Hematopoietic multipotent progenitor cell (in vitro differentiated cells): ENCODE measurements at regions not wholly inside any gene's neighbourhood (a gene's known extent, or its start where the extent isn't known, plus 50 kb on each side); places are given as distances from the start of the nearest gene placed in this dataset.

Source experiments
- DNase-seq, 3 donors: peaks; one replicate each; pipeline ENCODE4 v3.0.0-alpha.2; 2011 to 2015; ENCODE audit warnings: low read depth in 2 of 3, low spot score in 2 of 3

DNA sequence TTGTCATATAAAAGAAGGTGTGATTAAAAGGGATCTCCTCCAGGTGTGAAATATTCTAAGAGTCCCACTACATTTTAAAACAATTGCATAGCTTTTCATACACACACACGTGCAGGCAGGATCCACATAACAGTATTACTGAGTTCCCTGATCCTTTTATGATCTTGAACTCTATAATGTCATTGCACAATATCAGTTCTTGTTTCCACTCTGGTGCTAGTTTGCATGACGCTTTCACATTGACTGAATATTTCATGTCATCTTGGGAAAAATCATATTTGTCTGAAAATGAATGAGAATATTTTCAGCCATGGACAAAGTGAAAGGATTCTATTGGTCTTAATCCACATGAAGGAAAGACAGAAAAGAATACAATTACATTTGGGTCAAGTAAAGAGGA, 703.8 kb downstream of the CDH8 start:
- DNase-seq, result no peak

DNA sequence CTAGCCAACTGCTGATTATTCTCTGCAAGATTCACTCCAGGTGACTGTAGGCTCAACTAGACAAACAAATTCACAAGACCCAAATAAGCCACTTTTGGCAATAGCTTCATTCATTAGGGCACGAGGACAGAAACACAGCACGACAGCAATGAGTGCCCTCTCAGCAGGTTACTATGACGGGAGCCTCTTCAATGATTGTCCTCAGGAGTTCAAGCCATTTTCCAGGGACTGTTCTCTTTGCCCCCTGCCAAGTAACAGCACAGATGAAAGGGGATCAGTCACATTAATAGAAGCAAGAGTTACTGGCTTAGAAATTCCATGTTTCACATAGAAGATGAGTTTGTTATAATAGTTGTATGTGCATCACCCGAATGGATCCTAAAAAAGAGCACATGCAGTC, 712.2 kb downstream of the CDH8 start:
- no peak for DNase-seq

DNA sequence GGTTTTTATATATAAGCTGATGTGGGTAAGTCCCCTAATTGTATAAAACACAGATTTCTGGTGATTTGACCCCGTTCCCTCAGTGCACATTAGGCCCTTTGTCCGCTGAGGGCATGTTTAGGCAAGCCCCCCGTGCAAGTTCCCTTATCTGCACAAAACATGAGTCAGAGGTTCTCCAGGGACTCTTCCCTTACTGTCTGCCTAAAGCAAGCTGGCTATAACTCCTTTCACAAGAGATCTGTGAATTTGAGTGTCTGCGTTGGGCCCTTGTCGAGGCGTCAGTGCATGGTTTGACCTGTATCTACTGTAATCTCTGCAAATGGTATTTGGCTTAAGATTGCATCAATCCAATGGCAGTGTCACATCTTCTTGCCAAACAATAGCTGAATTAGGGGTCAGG, 712.8 kb downstream of the CDH8 start:
- DNase-seq, result no peak

DNA sequence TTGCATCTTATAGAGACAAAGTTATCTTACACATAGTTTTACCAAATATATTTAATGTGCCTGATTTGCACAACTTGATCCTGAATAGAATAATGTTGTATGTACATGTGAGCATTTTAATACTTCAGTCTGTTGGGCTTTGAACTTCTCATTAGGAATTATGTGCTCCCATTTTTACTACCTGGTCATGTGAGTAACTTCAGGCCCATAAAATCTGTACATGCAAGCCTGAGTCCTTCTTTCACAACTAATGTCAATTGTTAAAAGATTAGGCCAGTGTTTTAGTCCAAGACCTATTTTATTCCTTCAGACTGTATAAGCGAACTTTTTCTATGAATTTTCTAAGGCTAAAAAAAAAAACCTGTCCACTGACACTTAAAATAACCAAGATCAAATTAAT, 715.4 kb downstream of the CDH8 start:
- no peak for DNase-seq

DNA sequence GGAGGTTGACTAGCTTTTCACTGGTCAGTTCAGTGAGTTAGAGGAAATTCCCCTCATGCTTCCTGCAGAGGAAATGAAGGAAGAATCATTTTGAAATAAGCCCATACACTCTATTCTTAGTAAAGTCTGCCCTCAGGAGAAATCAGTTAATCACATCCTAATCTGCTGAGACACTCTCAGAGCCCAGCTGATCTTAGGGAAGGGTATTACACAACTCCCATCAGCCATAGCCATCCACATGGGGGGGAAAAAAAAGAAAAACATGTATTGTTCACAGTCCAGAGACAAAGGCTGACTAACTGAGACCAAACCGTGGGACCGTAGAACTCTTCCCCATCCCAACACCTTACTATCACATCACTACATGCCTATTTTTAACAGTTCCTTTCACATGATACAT, 722.3 kb downstream of the CDH8 start:
- DNase-seq, result no peak

DNA sequence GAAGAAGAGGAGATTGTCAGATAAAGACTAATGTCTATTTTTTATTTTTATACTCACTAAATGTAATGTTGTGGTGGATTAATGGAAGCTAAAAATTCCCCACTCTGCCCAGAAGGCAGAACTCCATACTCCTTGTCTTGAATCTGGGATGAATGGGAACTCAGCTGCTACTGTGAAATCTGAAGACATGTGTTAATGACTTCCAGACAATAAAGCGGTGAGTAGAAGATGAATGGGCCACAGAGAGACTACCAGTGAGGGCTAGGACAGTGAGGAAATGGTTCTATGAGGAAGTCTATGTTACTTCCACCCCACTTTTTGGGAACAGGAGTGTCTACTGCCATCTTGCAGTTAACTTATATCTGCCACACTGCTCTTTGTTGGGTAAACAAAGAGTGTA, 726.9 kb downstream of the CDH8 start:
- DNase-seq, result no peak

DNA sequence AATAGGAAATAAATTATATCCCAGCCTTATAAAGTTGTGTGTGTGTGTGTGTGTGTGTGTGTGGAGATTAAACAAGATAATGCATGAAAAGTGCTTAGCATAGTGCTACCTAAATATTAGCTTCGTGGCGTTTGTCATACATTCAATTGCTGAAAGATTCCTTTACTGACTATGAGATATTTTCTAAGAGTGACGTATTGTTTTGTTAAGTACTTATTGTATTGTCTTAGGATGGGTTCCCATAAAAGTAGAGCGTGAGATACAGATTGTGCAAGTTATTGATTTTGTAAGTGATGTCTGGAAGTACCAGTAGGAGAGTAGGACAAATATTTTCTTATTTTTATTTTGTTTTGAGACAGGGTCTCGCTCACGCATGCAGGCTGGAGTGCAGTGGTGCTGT, 730.0 kb downstream of the CDH8 start:
- no peak for DNase-seq

DNA sequence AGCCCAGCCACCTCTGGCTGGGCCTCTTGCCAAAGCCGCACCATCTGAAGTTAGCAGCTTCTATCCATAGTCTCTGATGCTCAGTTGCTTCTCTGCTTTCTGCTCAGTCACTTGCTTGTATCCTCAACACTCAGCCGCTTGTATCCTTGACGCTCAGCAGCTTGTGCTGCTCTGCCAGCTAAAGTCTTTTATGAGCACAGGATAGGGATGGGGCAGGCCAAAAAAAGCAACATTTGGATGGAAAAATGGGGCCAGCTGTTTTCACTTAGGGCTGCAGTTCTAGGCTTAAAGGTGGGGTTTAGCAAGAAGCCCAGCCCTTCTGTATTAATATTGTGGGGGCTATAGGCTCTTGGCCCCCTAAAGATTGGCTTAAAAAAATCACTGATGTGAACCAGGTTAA, 739.4 kb downstream of the CDH8 start:
- no peak for DNase-seq

DNA sequence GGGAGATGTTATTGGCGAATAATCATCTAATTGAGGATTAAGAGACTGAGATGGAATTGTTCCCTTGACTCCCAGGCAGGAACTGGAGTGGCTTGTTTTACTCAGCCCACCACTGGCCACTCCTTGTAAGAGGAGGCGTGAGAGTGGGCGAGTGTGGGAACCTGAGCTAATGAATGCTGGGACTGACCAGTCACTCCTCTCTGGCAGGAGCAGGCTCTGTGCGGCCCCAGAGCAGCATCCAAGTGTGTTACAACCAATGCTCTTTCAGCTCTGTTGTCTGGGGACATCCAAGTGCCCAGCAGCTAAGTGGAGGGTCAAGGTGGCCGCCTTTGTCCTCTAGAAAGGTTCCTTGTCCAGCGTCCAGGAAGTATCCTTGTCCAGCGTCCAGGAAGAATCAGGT, 739.9 kb downstream of the CDH8 start:
- DNase-seq, result no peak

DNA sequence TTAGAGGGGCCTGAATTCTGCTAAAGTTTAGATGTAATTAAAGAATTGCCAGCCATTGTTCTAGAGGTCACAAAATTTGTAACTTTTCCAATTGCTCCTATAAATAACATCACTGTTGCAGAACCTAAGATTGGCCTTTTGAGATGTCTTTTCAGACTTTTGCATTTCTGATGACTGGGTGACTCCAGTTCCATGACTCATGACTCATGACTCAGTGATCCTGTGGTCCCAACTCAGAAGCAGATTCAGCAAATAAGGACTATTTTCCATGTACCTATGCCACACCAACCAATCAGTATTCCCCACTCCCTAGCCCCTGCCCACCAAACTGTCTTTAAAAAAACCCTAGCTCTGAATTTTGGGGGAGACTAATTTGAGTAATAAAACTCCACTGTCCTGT, 740.9 kb downstream of the CDH8 start:
- DNase-seq, result no peak

DNA sequence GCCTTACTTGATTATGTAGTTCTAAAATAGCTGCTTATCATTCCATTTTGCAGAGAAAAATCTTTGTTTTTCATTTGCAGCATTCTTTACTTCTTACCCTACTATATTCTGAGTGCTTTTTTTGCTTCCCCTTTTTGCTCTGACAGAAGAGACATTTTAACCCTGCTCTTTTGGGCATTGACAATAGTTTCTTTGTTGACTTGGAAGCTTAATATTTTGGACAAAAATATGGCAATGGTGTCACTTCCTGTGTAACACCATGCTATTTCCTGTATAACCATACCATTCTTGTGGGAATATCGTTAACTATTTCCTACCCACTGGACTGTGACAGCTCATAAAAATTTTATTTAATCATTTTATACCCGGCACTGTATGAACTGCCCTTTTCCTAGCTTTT, 747.1 kb downstream of the CDH8 start:
- DNase-seq, result no peak

DNA sequence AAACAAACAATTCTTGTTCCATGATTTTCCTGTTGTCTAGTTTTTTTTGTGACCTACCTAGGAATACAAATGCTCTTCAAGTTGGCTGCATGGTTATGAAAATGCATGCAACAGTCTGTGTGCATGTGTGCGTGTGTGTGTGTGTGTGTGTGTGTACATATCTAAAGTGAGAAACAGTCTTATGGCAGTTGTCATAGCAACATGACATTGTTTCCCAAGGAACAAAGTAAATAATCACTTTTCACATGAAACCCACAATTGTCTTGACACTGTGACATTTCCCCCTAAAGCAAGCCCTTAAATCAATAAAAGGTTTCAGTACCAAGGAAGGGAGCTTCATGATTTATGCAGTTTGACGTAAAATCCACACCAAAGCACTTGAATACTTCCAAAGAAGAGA, 758.4 kb downstream of the CDH8 start:
- DNase-seq, result no peak

DNA sequence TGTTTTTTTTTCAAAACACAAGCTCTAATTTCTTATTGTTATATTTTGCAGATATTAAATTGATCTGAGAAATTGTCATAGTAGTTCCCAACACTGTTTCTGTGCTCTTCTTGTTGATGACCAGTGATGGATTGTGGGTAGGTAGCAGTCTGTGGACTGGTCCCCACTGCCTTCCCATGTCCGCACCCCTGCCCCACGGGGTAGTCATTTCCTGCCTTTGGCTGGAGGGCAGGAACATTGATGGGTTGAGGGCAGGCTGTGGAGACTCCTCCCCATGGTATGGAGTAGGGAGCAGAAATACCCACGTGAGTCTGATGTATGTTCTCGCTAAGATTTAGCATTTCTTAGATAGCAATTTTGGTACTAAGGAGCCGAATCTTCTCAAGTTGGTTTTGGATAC, 762.0 kb downstream of the CDH8 start:
- no peak for DNase-seq

DNA sequence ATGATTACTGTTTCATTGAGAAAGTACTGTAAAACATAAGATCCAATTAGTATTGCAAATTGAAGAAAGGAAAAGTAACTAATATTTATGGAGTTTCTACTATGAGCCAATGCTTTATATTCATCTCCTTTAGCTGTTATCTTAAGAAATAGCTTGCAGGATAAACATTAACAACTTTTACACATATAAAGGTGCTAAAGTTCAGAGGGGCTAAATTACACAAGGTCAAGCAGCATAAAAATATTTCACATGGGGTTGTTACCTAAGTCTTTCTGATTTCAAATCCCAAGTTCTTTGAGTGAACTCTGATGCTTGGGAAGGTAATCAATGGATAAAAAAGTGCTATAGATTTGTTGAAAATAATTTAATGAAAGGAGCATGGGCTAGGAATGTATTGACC, 765.5 kb downstream of the CDH8 start:
- DNase-seq, result no peak

DNA sequence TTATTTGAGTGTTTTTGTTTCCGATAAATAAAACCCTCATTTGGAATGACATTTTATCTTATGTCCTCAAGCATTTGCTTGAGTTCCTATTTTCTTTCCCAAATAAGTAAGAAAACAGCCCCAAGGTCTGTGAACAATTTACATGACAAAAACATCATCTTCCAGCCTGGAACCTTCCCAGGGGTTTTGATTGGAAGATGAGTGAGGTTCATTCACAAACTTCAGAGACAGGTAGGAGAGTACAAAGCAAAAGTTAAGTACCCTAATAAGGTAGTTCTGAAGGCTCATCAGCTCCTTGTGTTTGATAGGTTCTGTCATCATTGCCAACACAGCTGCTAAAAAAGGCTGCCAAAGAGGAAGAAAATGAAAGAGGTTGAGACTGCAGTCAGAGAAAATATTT, 772.8 kb downstream of the CDH8 start:
- no peak for DNase-seq

DNA sequence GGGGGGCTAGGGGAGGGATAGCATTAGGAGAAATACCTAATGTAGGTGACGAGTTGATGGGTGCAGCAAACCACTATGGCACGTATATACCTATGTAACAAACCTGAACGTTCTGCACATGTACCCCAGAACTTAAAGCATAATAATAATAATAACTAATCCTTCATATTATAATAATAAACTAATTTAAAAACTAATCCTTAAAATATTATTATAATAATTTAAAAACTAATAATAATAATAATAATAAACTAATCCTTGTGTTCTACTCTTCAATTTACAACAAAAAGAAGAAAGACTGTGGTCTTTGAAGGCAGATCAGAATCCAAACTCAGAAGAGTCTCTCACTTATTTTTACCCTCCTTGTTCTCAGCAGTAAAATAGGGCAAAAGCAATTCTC, 774.9 kb downstream of the CDH8 start:
- no peak for DNase-seq

DNA sequence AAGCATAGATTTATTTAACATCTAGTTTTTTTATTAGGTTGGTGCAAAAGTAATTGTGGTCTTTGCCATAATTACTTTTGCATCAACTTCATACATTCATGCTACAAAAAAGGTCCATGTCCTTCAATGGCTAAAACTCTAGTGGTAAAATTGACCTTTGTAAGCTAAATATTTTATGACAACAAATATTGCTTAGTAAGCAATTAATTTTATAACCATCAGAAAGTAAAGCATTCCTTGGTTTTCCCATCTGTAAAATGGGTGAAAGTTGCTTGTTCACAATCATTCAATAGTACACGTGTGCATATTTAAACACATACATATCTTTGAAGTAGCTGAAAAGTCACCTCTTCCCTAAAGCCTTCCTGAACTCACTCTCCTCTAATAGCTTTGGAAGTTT, 789.6 kb downstream of the CDH8 start:
- no peak for DNase-seq

DNA sequence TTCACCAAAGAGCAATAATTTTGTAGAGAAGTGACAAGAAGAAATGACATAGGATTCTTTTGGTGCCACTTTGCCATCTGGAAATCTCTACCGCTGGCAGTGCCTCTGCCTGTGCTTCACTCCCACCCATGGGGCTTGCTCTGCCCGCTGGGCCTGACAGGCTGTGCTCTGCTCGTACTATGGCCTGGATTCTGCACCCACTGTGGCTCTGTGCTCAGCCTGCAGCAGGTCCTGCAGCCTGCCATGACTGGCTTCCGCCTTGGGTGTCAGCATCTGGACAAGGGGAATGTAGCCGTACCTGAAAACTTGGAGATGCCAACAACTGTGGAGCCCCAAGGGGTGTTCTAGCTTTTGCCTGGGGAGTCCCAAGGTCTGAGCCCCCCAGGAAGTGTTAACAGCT, 792.3 kb downstream of the CDH8 start:
- DNase-seq, result no peak

DNA sequence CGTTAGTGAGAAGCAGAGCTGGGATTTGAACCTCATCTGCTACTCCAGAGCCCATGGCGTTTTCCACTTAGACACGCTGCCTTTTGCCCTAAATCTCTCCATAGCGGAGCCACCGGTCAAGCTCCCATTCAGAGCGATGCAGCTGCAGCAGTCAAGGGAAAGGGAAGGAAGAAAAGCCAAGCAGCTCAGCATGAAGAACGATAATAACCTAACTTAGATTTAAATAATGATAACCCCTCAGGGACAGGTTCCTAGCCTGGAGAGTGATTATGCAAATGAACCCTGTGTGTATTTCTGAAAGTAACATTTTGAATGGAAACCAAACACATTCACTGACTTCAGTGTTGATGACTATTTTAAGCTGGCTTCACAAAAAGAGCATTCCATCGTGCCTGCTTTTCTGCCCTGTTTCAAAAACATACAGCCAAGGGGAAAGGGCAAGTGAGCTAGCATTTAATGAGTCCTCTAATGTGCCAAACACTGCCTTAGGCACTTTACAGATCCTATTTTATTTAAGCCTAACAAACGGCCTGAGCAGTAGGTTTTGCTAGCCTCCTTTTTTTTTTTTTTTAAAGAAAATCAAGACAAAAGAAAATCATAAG, 798.3 kb downstream of the CDH8 start:
- no peak for DNase-seq

DNA sequence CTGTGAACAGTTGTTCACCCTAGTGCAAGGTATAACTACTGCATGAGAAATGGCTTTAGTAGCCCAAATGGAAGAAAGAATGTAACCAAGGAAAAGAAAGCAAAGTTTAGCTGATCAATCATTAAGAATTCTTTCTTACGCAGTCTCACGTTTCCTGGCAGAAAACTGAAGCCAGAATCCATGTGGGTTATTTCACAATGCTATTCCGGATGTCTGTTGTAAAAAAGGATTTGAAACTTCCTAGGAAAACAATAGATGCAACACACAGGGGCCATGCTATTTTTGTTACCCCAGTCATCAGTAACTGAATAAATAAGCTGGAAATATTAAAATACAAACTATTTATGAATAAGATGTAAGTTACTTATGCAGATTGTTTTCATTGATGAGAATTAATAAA, 802.5 kb downstream of the CDH8 start:
- DNase-seq, result no peak

DNA sequence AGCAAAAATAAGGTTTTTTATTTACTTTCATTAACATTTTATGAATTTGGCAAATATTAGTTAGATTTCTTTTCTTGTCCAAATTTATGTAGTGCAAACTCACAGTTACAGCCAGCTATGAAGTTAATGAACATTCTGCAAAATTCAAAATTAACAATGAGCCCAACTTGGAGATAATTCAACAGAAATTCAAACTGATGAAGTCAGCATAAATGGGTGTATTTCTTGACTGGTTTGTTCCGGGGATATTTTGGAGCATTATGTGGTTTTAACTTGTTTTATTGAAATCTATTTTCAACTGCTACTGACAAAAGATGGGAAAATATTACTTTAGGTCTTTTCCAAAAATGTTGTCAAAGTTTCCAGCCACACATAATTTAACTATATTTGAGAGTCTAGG, 807.9 kb downstream of the CDH8 start:
- DNase-seq, result no peak

DNA sequence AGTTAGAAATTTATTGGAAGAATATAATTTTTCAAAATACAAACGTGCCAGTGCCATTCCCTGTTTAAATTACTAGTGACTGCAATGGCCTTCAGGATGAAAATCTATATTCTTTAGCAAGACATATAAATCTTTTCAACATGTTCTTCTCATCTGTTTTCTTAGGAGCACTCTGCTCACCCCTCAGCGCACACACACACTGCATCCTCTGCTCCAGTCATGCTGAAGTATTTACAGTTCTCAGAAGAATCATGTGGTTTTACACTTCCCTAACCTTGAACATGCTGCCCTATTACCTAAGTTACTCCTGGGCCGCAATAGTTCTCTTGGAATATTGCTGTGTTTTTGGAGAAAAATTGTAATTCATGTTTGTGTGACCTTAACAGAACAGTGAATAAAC, 820.6 kb downstream of the CDH8 start:
- DNase-seq, result no peak

DNA sequence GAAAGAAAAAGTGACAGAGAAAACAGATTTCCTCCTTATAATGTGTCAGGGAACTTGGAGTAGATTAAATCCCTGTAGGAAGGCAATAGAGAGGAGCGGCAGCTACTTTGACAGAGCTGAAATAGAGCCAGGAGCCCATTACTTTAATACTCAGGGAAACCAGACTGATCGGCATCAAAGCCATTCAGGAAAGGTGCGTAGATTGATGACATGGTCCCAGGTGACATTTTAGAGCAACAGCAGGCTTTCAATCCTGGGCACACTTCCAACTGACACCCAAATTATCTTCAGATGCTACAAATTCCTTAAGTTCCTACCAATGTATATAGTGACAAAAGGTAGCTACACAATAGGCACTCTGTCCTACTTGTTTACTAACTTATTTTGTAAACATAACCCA, 821.5 kb downstream of the CDH8 start:
- DNase-seq, result no peak

DNA sequence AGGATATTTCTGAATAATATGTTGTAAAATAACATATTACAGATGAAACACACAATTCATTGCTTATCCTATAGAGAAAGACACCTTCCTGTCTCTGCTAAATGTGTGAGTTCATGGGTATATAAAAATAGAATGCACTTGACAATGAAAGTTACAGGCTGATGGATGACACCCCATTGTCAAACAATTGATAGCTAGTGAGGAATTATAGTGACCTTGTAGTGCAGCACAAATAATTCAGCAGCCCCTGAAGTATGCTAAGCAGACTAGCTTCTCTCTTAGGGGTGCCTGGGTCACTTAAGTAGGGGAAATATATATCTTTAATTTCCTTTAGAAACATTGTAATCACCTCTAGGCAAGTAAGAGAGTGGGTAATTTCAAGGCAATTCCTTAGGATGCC, 826.2 kb downstream of the CDH8 start:
- no peak for DNase-seq
